ENCODE measurements at regions not wholly inside any gene's neighbourhood (a gene's known extent, or its start where the extent isn't known, plus 50 kb on each side); places are given as distances from the start of the nearest gene placed in this dataset.

GRCh38 chr11:128407962-128408361, 179.4 kb downstream of the ETS1 start:
- DNase-seq: no peak

GRCh38 chr11:128405714-128406662, 181.4 kb downstream of the ETS1 start:
- no peak for DNase-seq

GRCh38 chr11:128405112-128405511, 182.2 kb downstream of the ETS1 start:
- no peak for DNase-seq

- DNase-seq: no peak
Measured at GRCh38 chr11:128404437-128404836, 182.9 kb downstream of the ETS1 start.

GRCh38 chr11:128400382-128401203, 186.8 kb downstream of the ETS1 start:
- no peak for DNase-seq

- DNase-seq: no peak
Measured at GRCh38 chr11:128399251-128400121, 187.9 kb downstream of the ETS1 start.

- DNase-seq: no peak
Measured at GRCh38 chr11:128398517-128399250, 188.7 kb downstream of the ETS1 start.

DNA sequence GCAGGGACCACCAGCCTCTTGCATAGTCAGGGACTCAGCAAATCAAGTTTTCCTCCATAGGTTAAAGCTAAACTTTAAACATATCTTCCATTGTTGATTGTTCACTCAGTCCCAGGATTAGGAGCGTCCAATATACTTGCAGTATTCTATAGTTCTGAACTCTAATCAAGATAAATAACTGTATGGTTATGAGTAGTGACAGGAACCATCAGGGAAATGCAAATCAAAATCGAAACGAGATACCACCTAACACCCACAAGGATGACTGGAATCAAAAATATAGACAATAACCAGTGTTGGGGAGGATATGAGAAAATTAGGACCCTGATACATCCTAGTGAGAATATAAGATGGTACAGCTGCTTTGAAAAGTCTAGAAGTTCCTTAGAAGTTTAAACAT, 190.0 kb downstream of the ETS1 start:
- DNase-seq: no peak

DNA sequence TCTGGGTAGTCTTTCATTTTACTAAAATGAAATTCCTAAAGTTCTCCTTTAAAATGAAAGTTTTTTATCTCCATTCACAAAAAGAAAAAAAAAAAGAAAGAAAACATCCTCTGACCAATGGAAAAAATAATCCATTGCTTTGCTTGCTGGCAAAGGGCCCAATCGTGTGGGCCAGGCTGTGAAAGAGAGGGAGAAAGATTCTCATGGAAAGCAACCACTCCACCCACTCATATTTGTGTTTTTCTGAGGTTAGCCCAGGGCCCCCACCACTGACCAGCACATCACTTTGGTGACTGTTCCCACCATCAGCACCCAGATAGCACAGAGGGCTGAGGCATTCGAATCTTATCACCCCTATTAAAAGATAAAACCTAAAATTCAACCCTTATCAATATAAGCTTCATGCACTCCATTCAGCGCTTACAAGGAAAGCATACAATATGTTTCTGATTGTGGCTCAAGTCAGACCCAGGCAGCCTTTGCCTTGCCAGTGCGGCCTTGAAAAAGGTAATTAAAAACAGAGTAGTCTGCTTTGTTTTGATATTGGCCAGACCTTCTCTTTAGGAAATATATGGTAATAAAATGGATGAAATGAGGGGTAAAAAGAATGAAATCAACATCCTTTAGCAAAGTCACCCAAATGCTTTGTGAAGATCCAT, 192.8 kb downstream of the ETS1 start:
- DNase-seq: no peak

GRCh38 chr11:128392259-128392658, 195.1 kb downstream of the ETS1 start:
- no peak for DNase-seq

GRCh38 chr11:128391811-128392210, 195.5 kb downstream of the ETS1 start:
- DNase-seq: no peak

DNA sequence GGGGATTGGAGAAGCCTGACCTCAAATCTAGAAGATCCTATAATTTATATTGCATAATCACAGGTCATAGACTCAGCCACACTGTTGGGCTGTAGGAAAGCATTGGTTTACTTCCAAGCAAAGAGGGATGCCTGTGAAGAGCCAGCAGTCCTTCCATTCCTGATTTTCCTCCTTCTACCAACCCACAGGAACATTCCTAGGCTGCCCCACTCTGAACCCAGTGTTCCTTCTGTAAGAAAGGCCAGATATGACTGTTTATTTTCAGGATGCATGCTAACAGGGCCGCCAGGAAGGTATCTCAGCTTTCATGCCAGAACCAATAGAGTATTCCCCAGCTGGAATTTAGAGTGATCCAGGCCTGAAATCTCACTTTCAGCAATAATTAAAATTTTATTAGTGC, 197.1 kb downstream of the ETS1 start:
- no peak for DNase-seq

- DNase-seq: no peak
Measured at GRCh38 chr11:128389461-128389976, 197.8 kb downstream of the ETS1 start.

- no peak for DNase-seq
Measured at GRCh38 chr11:128388206-128388815, 199.0 kb downstream of the ETS1 start.

GRCh38 chr11:128379587-128380580, 207.5 kb downstream of the ETS1 start:
- DNase-seq: no peak

DNA sequence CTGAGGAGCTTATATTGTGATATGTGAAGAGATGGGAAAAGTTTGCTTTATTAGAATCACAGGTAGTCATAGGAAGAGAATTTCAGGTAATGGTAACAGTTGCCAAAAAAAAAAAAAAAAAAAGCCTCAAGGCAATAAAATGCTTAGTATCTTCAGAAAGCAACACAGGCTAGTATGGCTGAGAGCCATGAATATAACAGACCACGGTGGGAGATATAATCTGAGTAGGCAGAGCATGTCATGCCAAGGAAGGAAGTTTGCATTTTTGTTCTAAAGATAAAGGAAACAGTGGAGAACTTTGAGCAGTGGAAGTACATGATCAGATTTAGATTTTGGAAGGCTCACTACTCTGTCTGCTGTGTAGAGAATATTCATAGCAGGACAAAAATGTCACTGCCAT, 211.4 kb downstream of the ETS1 start:
- DNase-seq: no peak

- DNase-seq: no peak
Measured at GRCh38 chr11:128374026-128374425, 213.3 kb downstream of the ETS1 start.

DNA sequence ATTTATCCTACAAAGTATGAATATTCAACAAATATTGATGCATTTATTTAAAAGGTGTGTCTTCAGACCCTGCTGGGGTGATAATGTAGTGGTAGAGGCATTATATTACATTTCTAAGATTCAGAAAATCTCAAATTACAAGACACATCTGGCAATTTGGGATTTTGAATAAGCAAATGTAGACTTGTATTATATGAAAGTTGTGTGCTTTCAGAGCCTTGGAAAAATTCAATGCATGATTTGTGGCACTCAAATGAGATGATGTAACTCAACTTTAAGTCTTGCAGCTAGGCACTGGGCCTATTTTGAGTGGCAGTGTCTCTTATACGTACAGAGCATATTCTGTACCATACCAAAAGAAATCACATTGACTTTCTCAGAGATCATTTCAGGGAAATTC, 214.4 kb downstream of the ETS1 start:
- no peak for DNase-seq

- DNase-seq: no peak
Measured at GRCh38 chr11:128367573-128367972, 219.8 kb downstream of the ETS1 start.

Measured in occipital lobe (tissue), 1 donor.